Erythroblast (primary cell): ENCODE measurements at regions not wholly inside any gene's neighbourhood (a gene's known extent, or its start where the extent isn't known, plus 50 kb on each side); places are given as distances from the start of the nearest gene placed in this dataset.
"Not testable (repeated sequence)": the region's sequence is repeated elsewhere in the genome, so short reads cannot be mapped to it uniquely, and the experiment has no call there.

Experiments used
- DNase-seq, 2 experiments: peaks; one replicate each; lab custom pipeline; 2025; lab: John Stamatoyannopoulos, UW
- GATA1 ChIP-seq: IDR thresholded peaks from 2 replicates; pipeline ENCODE4 v1.6.1; 2011; ENCODE audit warnings: low read depth, mild to moderate bottlenecking, control low read depth, low read length, moderate library complexity
- POLR2A ChIP-seq: IDR thresholded peaks from 2 replicates; pipeline ENCODE4 v1.6.1; 2011; ENCODE audit warnings: mild to moderate bottlenecking, low read length

DNA sequence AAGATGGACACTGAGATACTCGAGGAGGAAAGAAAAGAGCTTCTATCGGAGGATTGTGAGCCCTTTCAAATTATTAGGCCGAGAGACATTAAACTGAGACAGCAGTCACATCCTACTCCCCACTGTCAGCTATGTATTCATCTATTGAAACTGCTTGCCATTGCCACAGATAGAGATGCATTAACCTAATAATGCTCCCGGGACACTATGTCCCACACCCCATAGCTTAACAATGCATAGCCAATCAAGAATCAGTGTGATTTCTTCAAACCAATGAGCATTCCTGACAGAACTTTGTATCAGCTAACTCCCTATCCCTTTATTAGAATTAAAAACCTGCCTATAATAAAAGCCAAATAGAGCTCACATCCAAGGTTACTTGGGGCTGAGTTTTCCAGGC, 118.1 kb upstream of the NEIL3 start:
- TF ChIP-seq POLR2A (no peak), GATA1 (no peak)
- DNase-seq, result no peak

DNA sequence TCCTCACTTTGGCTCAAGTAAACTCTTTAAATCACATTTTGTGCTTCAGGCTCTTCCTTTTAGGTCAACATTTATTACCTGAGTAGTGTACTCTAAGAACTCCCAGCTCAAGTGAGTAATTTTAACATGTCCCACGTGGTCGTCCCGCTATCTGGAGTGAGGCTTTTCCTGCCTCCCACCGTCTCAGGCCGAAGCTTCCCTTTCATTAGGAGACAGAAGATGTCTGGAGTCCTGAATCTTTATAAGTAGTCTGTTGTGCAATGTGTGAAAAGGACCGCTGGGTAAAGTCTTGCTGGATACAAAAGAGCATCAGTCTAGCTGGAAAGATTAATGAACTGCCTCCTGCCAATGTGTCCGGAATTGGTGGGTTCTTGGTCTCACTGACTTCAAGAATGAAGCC, 117.7 kb upstream of the NEIL3 start:
- DNase-seq, result no peak
- no peak for TF ChIP-seq POLR2A

DNA sequence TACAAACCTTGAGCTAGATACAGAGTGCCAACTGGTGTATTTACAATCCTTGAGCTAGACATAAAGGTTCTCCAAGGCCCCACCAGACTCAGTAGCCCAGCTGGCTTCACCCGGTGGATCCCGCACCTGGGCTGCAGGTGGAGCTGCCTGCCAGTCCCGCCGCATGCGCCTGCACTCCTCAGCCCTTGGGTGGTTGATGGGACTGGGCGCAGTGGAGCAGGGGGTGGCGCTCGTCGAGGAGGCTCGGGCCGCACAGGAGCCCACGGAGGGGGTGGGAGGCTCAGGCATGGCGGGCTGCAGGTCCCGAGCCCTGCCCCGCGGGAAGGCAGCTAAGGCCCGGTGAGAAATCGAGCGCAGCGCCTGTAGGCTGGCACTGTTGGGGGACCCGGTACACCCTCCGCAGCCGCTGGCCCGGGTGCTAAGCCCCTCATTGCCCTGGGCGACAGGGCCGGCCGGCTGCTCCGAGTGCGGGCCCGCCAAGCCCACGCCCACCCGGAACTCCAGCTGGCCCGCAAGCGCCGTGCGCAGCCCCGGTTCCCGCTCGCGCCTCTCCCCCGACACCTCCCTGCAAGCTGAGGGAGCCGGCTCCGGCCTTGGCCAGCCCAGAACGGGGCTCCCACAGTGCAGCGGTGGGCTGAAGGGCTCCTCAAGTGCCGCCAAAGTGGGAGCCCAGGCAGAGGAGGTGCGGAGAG, 116.5 kb upstream of the NEIL3 start:
- not testable (repeated sequence) for DNase-seq

DNA sequence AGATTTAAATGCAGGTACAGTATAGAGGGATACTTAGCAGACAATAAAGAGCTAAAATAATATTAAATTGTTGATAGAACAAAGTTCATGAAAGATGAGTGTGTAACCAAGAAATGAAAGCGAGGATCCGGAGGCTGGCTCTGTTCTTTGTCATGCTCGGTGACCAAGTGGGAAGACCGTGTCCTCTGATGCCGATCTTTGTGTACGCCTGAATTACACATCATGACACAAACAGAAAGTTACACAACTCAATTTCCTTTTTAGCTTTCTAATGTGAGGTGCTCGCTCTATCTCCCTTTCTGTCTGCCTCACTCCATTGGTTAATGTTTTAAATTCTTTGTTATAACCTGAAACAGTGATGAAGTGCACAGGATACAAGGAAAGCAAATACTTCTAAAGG, 114.8 kb upstream of the NEIL3 start:
- TF ChIP-seq GATA1 (no peak), POLR2A (no peak)
- DNase-seq, result no peak

DNA sequence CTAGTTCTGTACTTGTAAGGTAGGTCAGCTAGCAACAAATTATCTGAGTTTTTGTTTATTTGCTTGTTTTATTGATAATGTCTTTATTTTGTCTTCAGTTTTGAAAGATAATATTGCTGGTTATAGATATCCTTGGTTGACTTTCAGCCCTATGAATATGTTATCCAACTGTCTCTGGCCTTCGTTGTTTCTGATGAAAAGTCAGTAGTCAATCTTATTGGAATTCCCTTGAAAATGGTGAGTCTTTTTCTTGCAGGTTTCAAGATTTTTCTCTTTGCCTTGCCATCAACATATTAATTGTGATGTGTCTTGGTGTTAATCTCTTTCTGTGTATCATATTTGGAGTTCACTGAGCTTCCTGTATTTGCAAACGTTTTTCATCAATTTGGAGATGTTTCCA, 113.1 kb upstream of the NEIL3 start:
- no peak for DNase-seq
- TF ChIP-seq POLR2A (no peak), GATA1 (no peak)

DNA sequence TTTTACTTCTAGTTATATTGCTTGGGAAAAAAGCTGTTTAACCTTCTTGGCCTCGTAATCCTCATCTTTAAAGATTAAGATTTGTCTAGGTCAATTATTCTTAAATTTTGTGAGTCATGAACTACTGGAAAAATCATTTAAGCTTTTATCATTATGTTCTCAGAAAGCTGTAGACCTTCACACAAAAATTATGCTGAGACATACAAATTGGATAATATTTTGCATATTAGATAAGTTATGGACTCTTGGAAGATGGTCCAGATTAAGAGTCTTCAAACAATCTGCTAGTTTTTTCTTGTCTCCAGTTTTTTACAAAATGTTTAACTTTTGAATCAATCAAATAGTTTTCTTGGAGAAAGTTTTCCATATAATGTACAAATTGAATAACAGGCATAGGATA, 108.1 kb upstream of the NEIL3 start:
- no peak for DNase-seq
- TF ChIP-seq GATA1, result no peak
- no peak for TF ChIP-seq POLR2A

DNA sequence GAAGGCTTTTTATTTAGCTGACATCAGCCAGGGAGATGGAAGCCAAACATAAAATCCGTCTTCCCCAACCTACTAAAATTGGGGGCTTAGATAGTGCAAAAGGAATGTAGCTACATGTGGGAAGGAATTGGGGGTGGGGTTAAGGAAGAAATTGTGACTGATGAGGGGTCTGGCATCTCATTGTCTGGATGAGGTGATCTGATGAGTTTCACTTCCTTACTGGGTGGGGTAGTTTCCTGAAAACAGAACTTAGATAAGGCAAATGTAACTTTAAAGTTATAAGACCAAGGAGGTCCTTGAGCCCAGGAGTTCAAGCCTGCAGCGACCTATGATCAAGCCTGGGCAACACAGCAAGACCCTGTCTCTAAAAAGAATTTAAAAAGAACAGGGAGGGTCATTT, 105.5 kb upstream of the NEIL3 start:
- no peak for TF ChIP-seq POLR2A
- no peak for TF ChIP-seq GATA1

DNA sequence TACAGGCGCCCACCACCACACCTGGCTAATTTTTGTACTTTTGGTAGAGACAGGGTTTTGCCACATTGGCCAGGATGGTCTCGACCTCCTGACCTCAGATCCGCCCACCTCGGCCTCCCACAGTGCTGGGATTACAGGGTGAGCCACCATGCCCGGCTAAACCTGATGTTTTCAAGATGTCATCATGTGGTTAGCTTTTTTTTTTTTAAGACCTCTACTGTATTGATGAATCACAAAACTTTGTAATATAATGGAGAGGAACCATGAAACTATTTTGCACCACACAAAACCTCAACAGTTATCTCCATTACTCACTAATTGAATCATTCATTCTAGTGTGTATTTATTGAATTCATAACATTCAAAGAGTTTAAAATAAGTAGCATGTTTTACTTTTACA, 94.7 kb upstream of the NEIL3 start:
- DNase-seq, result no peak
- TF ChIP-seq POLR2A, result no peak
- no peak for TF ChIP-seq GATA1

More for the DNA sequence above, 105.5 kb upstream of the NEIL3 start:
- DNase-seq, result no peak

DNA sequence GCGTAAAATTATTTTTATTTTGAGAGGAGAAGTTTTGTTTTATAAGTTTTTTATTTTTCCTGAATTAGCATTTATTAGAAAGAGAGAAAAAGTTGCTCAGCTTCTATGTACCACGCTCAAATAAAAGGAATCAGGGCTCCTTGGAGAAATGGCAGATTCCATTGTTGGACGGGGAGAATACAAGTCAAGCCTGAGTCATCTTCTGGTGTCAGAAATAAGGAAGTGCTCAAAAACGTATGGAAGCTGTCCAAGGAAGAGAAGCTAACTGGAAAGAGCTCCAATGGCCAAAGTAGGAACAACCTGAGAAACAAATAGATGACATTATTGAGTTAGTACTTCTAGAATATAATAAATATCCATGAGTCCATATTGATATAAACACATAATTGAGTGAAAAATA, 89.3 kb upstream of the NEIL3 start:
- no peak for DNase-seq
- TF ChIP-seq POLR2A, result no peak
- no peak for TF ChIP-seq GATA1

DNA sequence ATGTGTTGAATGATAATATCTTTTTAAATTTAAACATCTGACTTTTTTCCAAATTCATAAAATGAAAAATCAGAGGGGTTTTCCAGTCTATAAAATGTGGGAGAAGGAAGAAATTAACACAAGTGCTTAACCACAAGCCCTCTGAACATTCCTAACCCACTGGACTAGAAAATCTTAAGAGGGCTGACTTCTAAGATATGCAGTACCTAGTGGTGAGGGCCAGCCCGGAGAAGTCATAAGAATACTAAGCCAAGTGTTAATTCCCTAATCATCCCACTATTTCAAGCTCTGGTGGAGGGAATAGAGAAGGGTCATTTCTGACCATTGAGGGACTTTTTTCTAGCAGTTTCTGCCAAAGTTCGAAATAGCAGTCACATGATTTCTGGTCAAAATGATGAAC, 86.9 kb upstream of the NEIL3 start:
- TF ChIP-seq POLR2A, result no peak
- TF ChIP-seq GATA1, result no peak
- DNase-seq, result no peak

DNA sequence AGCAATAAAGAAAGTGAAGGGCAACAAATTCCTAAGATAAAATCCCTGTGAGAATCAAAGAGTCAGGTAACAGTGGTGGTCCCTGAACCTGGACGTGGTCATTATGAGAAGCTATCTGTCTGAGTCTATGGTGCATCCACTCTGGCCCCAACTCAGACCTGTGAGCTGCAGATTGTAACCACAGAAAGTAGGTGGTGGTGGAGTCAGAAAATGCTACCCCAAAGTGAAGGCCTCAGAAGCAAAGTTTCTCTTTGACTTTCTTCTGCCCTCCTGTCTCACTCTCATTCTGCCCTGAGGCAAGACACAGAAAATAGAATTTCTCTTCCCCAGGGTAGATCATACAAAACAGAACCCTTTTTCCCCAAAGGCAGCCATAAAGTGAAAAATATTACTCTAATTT, 84.1 kb upstream of the NEIL3 start:
- no peak for DNase-seq
- TF ChIP-seq GATA1 (no peak), POLR2A (no peak)

DNA sequence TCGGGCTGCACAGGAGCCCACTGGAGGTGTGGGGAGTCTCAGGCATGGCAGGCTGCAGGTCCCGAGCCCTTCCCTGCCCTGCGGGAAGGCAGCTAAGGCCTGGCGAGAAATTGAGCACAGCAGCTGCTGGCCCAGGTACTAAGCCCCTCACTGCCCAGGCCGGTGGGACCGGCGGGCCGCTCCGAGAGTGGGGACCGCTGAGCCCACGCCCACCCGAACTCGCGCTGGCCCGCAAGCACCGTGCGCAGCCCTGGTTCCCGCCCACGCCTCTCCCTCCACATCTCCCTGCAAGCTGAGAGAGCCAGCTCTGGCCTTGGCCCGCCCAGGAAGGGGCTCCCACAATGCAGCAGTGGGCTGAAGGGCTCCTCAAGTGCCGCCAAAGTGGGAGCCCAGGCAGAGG, 82.0 kb upstream of the NEIL3 start:
- DNase-seq, result no peak
- TF ChIP-seq GATA1 (no peak), POLR2A (no peak)

DNA sequence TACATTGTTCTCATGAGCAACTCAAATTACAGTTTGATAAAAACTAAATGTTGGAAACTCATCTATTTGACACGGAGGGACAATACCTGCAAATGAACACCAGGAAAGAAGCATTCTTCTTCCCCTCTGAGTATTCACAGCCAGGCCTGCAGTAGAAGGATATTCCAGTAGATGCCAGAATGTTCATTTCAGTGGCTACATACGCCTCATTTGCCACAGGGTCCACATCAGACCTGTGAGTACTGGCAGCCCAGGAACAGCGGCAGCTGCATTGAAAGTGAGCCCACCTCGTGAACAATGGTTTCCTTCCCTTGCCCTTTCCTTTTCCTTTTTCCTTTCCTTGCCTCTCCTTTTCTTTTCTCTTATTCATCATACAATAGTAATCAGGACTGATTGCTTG, 81.1 kb upstream of the NEIL3 start:
- no peak for DNase-seq

DNA sequence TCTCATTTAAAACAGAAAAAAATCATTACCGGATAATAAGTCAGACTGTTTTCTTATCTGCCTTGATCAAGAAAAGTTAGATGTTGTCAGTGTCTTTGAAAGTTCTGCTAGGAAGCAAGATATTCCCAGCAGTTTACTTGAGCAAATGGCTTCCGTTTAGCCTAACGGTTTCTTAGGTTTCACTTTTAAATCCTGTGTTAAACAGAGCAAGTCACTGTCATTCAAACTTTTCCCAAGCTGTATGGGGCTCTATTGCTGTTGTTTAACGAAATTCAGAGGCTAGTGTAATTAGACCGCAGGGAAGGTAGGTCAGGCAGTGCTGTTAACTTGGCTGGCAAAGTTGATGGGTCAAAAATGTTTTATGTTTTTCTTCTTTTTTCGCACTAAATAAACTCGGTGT, 80.3 kb upstream of the NEIL3 start:
- no peak for TF ChIP-seq GATA1
- no peak for TF ChIP-seq POLR2A

More for the DNA sequence above, 81.1 kb upstream of the NEIL3 start:
- no peak for TF ChIP-seq GATA1
- no peak for TF ChIP-seq POLR2A

DNA sequence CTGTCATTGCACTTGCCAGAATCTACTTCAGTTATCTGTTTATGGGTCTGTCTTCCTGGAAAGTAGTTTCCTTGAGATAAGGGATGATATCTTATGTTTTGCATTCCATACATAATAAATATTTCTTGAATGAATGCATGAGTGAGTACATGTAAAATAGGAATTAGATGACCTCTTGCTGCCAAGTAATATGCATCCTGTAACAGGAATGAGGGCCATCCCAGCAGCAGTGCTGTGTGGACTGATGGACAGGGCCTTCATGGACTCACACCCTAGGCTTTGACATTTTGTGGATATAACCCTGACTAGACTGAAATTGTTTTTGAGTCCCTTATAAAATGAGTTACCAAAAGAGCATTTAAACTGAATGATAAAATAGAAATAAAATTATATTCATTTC, 77.2 kb upstream of the NEIL3 start:
- TF ChIP-seq GATA1 (no peak), POLR2A (no peak)

More for the DNA sequence above, 80.3 kb upstream of the NEIL3 start:
- no peak for DNase-seq

More for the DNA sequence above, 77.2 kb upstream of the NEIL3 start:
- DNase-seq, result no peak
